Stimulated activated CD8-positive, alpha-beta memory T cell treated with anti-CD3 and anti-CD28 coated beads, Interleukin-7, amount 100 ng/mL, for 4 hours (primary cell): ENCODE measurements at regions not wholly inside any gene's neighbourhood (a gene's known extent, or its start where the extent isn't known, plus 50 kb on each side); places are given as distances from the start of the nearest gene placed in this dataset.

Experiments used
- DNase-seq, 2 donors: peaks; one replicate each; pipeline ENCODE4 v3.0.0-alpha.2; 2020; ENCODE audit warnings: low read depth in 2 of 2

- no peak for DNase-seq
These were observed 78.6 kb downstream of the ZIC5 start for GRCh38 chr13:99892866-99893504.

GRCh38 chr13:99892196-99892613, 79.4 kb downstream of the ZIC5 start:
- no peak for DNase-seq

GRCh38 chr13:99886706-99887105, 84.9 kb downstream of the ZIC5 start:
- no peak for DNase-seq

- no peak for DNase-seq
These were observed 86.7 kb downstream of the ZIC5 start for GRCh38 chr13:99884913-99885312.

GRCh38 chr13:99883805-99884204, 87.8 kb downstream of the ZIC5 start:
- no peak for DNase-seq

- no peak for DNase-seq
These were observed 92.5 kb downstream of the ZIC5 start for GRCh38 chr13:99878921-99879610.

GRCh38 chr13:99876651-99877050, 94.9 kb downstream of the ZIC5 start:
- DNase-seq, result no peak

- DNase-seq, result no peak
These were observed 96.2 kb downstream of the ZIC5 start for GRCh38 chr13:99875391-99875790.

GRCh38 chr13:99873832-99874430, 97.6 kb downstream of the ZIC5 start:
- DNase-seq, result no peak

- DNase-seq, result no peak
These were observed 98.4 kb downstream of the ZIC5 start for GRCh38 chr13:99873141-99873540.

GRCh38 chr13:99871249-99871898, 100.2 kb downstream of the ZIC5 start:
- no peak for DNase-seq

GRCh38 chr13:99870541-99870940, 101.0 kb downstream of the ZIC5 start:
- DNase-seq, result no peak

GRCh38 chr13:99869830-99870229, 101.7 kb downstream of the ZIC5 start:
- DNase-seq, result no peak

- DNase-seq, result no peak
These were observed 102.8 kb downstream of the ZIC5 start for GRCh38 chr13:99868767-99869166.

- no peak for DNase-seq
These were observed 103.9 kb downstream of the ZIC5 start for GRCh38 chr13:99867535-99868257.

GRCh38 chr13:99866781-99867180, 104.8 kb downstream of the ZIC5 start:
- DNase-seq, result no peak

GRCh38 chr13:99865420-99865930, 106.1 kb downstream of the ZIC5 start:
- no peak for DNase-seq

GRCh38 chr13:99864627-99864990, 107.0 kb downstream of the ZIC5 start:
- no peak for DNase-seq

- no peak for DNase-seq
These were observed 107.6 kb downstream of the ZIC5 start for GRCh38 chr13:99863789-99864626.

GRCh38 chr13:99862244-99862643, 109.3 kb downstream of the ZIC5 start:
- no peak for DNase-seq

- DNase-seq, result no peak
These were observed 109.8 kb downstream of the ZIC5 start for GRCh38 chr13:99861771-99862170.
